ENCODE measurements at regions not wholly inside any gene's neighbourhood (a gene's known extent, or its start where the extent isn't known, plus 50 kb on each side); places are given as distances from the start of the nearest gene placed in this dataset.
A peak's percentile ranks its signal among the peaks of the same experiment; 100 is the strongest.

GRCh38 chr14:87161502-87161901 is 831.5 kb downstream of the GALC start:
- H3K4me1 Mint-ChIP-seq = peaks cover 0 to 1% (median 0%) of the 10 kb centered on the region in 3 donors
- peaks cover 0 to 6% (median 4%) of the 10 kb centered on the region in 3 donors for H3K9me3 Mint-ChIP-seq

GRCh38 chr14:87160989-87161388 is 832.0 kb downstream of the GALC start:
- Mint-ChIP-seq H3K36me3 (no peaks in the 10 kb centered on the region), H3K9me3 (peaks cover 0 to 6% (median 4%) of the 10 kb centered on the region in 3 donors), H3K4me1 (peaks cover 0 to 1% (median 0%) of the 10 kb centered on the region in 3 donors), H3K4me3 (no peak overlapping the region), H3K27me3 (no peaks in the 10 kb centered on the region), H3K27ac (no peak overlapping the region)

More at GRCh38 chr14:87161502-87161901, 831.5 kb downstream of the GALC start:
- H3K36me3 Mint-ChIP-seq = no peaks in the 10 kb centered on the region
- H3K27ac Mint-ChIP-seq = no peak overlapping the region
- H3K27me3 Mint-ChIP-seq = no peaks in the 10 kb centered on the region
- H3K4me3 Mint-ChIP-seq = no peak overlapping the region

- Mint-ChIP-seq H3K4me1 (peaks cover 0 to 3% (median 0%) of the 10 kb centered on the region in 3 donors), H3K9me3 (peaks cover 0 to 10% (median 4%) of the 10 kb centered on the region in 3 donors), H3K27ac (no peak overlapping the region), H3K4me3 (no peak overlapping the region), H3K36me3 (no peaks in the 10 kb centered on the region), H3K27me3 (no peaks in the 10 kb centered on the region)
Observed at GRCh38 chr14:87158283-87158682, 834.7 kb downstream of the GALC start.

- Mint-ChIP-seq H3K9me3 (peaks cover under 1 to 10% (median 4%) of the 10 kb centered on the region in 3 donors), H3K4me3 (no peak overlapping the region), H3K27ac (no peak overlapping the region), H3K36me3 (no peaks in the 10 kb centered on the region), H3K27me3 (no peaks in the 10 kb centered on the region), H3K4me1 (peaks cover 0 to 3% (median 0%) of the 10 kb centered on the region in 3 donors)
Observed at GRCh38 chr14:87156878-87157277, 836.1 kb downstream of the GALC start.

GRCh38 chr14:87155856-87156488 is 837.0 kb downstream of the GALC start:
- no peaks in the 10 kb centered on the region for H3K36me3 Mint-ChIP-seq
- peaks cover 0 to 3% (median 0%) of the 10 kb centered on the region in 3 donors for H3K4me1 Mint-ChIP-seq
- no peak overlapping the region for H3K27ac Mint-ChIP-seq
- no peak overlapping the region for H3K4me3 Mint-ChIP-seq
- H3K9me3 Mint-ChIP-seq = peaks cover 0 to 9% (median 3%) of the 10 kb centered on the region in 3 donors
- H3K27me3 Mint-ChIP-seq = no peaks in the 10 kb centered on the region

GRCh38 chr14:87153901-87154300 is 839.1 kb downstream of the GALC start:
- H3K36me3 Mint-ChIP-seq = no peaks in the 10 kb centered on the region
- H3K4me1 Mint-ChIP-seq = peaks cover 0 to 3% (median 0%) of the 10 kb centered on the region in 3 donors
- H3K9me3 Mint-ChIP-seq = peaks cover 3 to 8% (median 6%) of the 10 kb centered on the region in 3 donors
- peak overlapping the region in 1 of 3 donors; percentile 22 for H3K27ac Mint-ChIP-seq
- H3K4me3 Mint-ChIP-seq = no peak overlapping the region
- H3K27me3 Mint-ChIP-seq = no peaks in the 10 kb centered on the region

GRCh38 chr14:87153391-87153790 is 839.6 kb downstream of the GALC start:
- Mint-ChIP-seq H3K36me3 (no peaks in the 10 kb centered on the region), H3K9me3 (peaks cover 3 to 8% (median 6%) of the 10 kb centered on the region in 3 donors)

GRCh38 chr14:87152693-87153092 is 840.3 kb downstream of the GALC start:
- Mint-ChIP-seq H3K27me3 (no peaks in the 10 kb centered on the region), H3K4me1 (peaks cover 0 to 3% (median 0%) of the 10 kb centered on the region in 3 donors), H3K27ac (no peak overlapping the region), H3K9me3 (peaks cover 3 to 8% (median 6%) of the 10 kb centered on the region in 3 donors), H3K36me3 (no peaks in the 10 kb centered on the region), H3K4me3 (no peak overlapping the region)

More at GRCh38 chr14:87153391-87153790, 839.6 kb downstream of the GALC start:
- Mint-ChIP-seq H3K27ac (no peak overlapping the region), H3K4me3 (no peak overlapping the region), H3K4me1 (peaks cover 0 to 3% (median 0%) of the 10 kb centered on the region in 3 donors), H3K27me3 (no peaks in the 10 kb centered on the region)

GRCh38 chr14:87149583-87150354 is 843.2 kb downstream of the GALC start:
- H3K27ac Mint-ChIP-seq = no peak overlapping the region
- peaks cover 6 to 8% (median 6%) of the 10 kb centered on the region in 3 donors for H3K9me3 Mint-ChIP-seq
- no peaks in the 10 kb centered on the region for H3K4me1 Mint-ChIP-seq
- H3K4me3 Mint-ChIP-seq = no peak overlapping the region
- no peaks in the 10 kb centered on the region for H3K36me3 Mint-ChIP-seq
- H3K27me3 Mint-ChIP-seq = no peaks in the 10 kb centered on the region

GRCh38 chr14:87148655-87149054 is 844.3 kb downstream of the GALC start:
- Mint-ChIP-seq H3K27ac (no peak overlapping the region), H3K36me3 (no peaks in the 10 kb centered on the region), H3K27me3 (no peaks in the 10 kb centered on the region), H3K4me1 (no peaks in the 10 kb centered on the region), H3K4me3 (no peak overlapping the region), H3K9me3 (peaks cover 6 to 8% (median 6%) of the 10 kb centered on the region in 3 donors)

GRCh38 chr14:87142551-87143211 is 850.3 kb downstream of the GALC start:
- H3K36me3 Mint-ChIP-seq = no peaks in the 10 kb centered on the region
- no peak overlapping the region for H3K27ac Mint-ChIP-seq
- no peaks in the 10 kb centered on the region for H3K27me3 Mint-ChIP-seq
- H3K9me3 Mint-ChIP-seq = peaks cover 4 to 7% (median 5%) of the 10 kb centered on the region in 3 donors
- no peak overlapping the region for H3K4me3 Mint-ChIP-seq
- H3K4me1 Mint-ChIP-seq = no peaks in the 10 kb centered on the region

GRCh38 chr14:87141801-87142200 is 851.2 kb downstream of the GALC start:
- no peaks in the 10 kb centered on the region for H3K27me3 Mint-ChIP-seq
- H3K4me1 Mint-ChIP-seq = no peaks in the 10 kb centered on the region
- H3K27ac Mint-ChIP-seq = no peak overlapping the region
- no peak overlapping the region for H3K4me3 Mint-ChIP-seq
- no peaks in the 10 kb centered on the region for H3K36me3 Mint-ChIP-seq
- H3K9me3 Mint-ChIP-seq = peaks cover 4 to 7% (median 5%) of the 10 kb centered on the region in 3 donors

- no peaks in the 10 kb centered on the region for H3K27me3 Mint-ChIP-seq
Observed at GRCh38 chr14:87139299-87139698, 853.7 kb downstream of the GALC start.

GRCh38 chr14:87133073-87133801 is 859.7 kb downstream of the GALC start:
- no peaks in the 10 kb centered on the region for H3K27me3 Mint-ChIP-seq
- H3K36me3 Mint-ChIP-seq = no peaks in the 10 kb centered on the region
- H3K4me3 Mint-ChIP-seq = no peak overlapping the region
- no peak overlapping the region for H3K27ac Mint-ChIP-seq
- peaks cover 0 to 4% (median 3%) of the 10 kb centered on the region in 3 donors for H3K9me3 Mint-ChIP-seq
- H3K4me1 Mint-ChIP-seq = no peaks in the 10 kb centered on the region

More at GRCh38 chr14:87139299-87139698, 853.7 kb downstream of the GALC start:
- H3K4me1 Mint-ChIP-seq = no peaks in the 10 kb centered on the region
- H3K36me3 Mint-ChIP-seq = no peaks in the 10 kb centered on the region
- H3K4me3 Mint-ChIP-seq = no peak overlapping the region
- no peak overlapping the region for H3K27ac Mint-ChIP-seq
- H3K9me3 Mint-ChIP-seq = peaks cover 0 to 7% (median 3%) of the 10 kb centered on the region in 3 donors
